SK-N-SH treated with all-trans-retinoic acid at 6 μM for 48 hours (cell line): ENCODE measurements at regions not wholly inside any gene's neighbourhood (a gene's known extent, or its start where the extent isn't known, plus 50 kb on each side); places are given as distances from the start of the nearest gene placed in this dataset.
A peak's percentile ranks its signal among the peaks of the same experiment; 100 is the strongest.

Experiments
- ATAC-seq: fragments of 200-7000 bp; cut with Tn5 transposase; 3 replicates; pipeline ENCODE4 v1.9.1; 2020; ENCODE audit warnings: mild to moderate bottlenecking, moderate library complexity
- ARNTL ChIP-seq: fragments of 450-650 bp; formaldehyde crosslinking; IDR thresholded peaks from 2 replicates; pipeline ENCODE4 v1.5.0; 2020; ENCODE audit warnings: low read depth, mild to moderate bottlenecking, moderate library complexity, borderline replicate concordance
- BACH2 ChIP-seq: fragments of 250-450 bp; sonication (Bioruptor Pico); IDR thresholded peaks from 2 replicates; pipeline ENCODE4 v1.9.0; 2021; ENCODE audit warnings: mild to moderate bottlenecking, borderline replicate concordance
- CREB5 ChIP-seq: fragments of 250-450 bp; sonication (Bioruptor Pico); IDR thresholded peaks from 2 replicates; pipeline ENCODE4 v1.5.1; 2020; ENCODE audit warnings: low read depth, mild to moderate bottlenecking, moderate library complexity
- CSDC2 ChIP-seq: fragments of 250-450 bp; sonication (Bioruptor Pico); IDR thresholded peaks from 2 replicates; pipeline ENCODE4 v1.5.0; 2020; ENCODE audit warnings: mild to moderate bottlenecking, moderate library complexity
- CSRNP3 ChIP-seq: fragments of 250-450 bp; sonication (Bioruptor Pico); IDR thresholded peaks from 2 replicates; pipeline ENCODE4 v1.5.1; 2021; ENCODE audit warnings: mild to moderate bottlenecking, moderate library complexity
- ESRRG ChIP-seq: fragments of 250-450 bp; sonication (Bioruptor Pico); IDR thresholded peaks from 2 replicates; pipeline ENCODE4 v1.6.1; 2021; ENCODE audit warnings: mild to moderate bottlenecking
- GLIS3 ChIP-seq: fragments of 250-450 bp; sonication (Bioruptor Pico); IDR thresholded peaks from 2 replicates; pipeline ENCODE4 v1.5.0; 2020; ENCODE audit warnings: mild to moderate bottlenecking, moderate library complexity
- ISL1 ChIP-seq: fragments of 250-450 bp; sonication (Bioruptor Pico); IDR thresholded peaks from 2 replicates; pipeline ENCODE4 v2.1.2; 2022; ENCODE audit warnings: mild to moderate bottlenecking, moderate library complexity
- OSR1 ChIP-seq: fragments of 250-450 bp; sonication (Bioruptor Pico); IDR thresholded peaks from 2 replicates; pipeline ENCODE4 v1.8.0; 2022; ENCODE audit warnings: moderate library complexity, mild to moderate bottlenecking, inconsistent platforms
- POU6F1 ChIP-seq: fragments of 250-450 bp; sonication (Bioruptor Pico); IDR thresholded peaks from 2 replicates; pipeline ENCODE4 v1.8.0; 2021; ENCODE audit warnings: low read depth, mild to moderate bottlenecking, moderate library complexity, borderline replicate concordance
- PPARA ChIP-seq: fragments of 250-450 bp; sonication (Bioruptor Pico); IDR thresholded peaks from 2 replicates; pipeline ENCODE4 v1.5.0; 2020; ENCODE audit warnings: mild to moderate bottlenecking, borderline replicate concordance
- RARB ChIP-seq: fragments of 250-450 bp; sonication (Bioruptor Pico); IDR thresholded peaks from 2 replicates; pipeline ENCODE4 v1.8.0; 2021; ENCODE audit warnings: mild to moderate bottlenecking, moderate library complexity
- SNAI2 ChIP-seq: fragments of 250-450 bp; sonication (Bioruptor Pico); IDR thresholded peaks from 2 replicates; pipeline ENCODE4 v1.5.0; 2020; ENCODE audit warnings: mild to moderate bottlenecking, moderate library complexity
- TOX ChIP-seq: fragments of 250-450 bp; sonication (Bioruptor Pico); IDR thresholded peaks from 2 replicates; pipeline ENCODE4 v1.8.0; 2021; ENCODE audit warnings: mild to moderate bottlenecking, moderate library complexity, borderline replicate concordance
- ZC3H10 ChIP-seq: fragments of 250-450 bp; sonication (Bioruptor Pico); IDR thresholded peaks from 2 replicates; pipeline ENCODE4 v1.5.1; 2021; ENCODE audit warnings: mild to moderate bottlenecking, moderate library complexity
- ZFP3 ChIP-seq: fragments of 250-450 bp; sonication (Bioruptor Pico); IDR thresholded peaks from 2 replicates; pipeline ENCODE4 v1.5.0; 2020; ENCODE audit warnings: mild to moderate bottlenecking, moderate library complexity
- ZFP30 ChIP-seq: fragments of 450-650 bp; formaldehyde crosslinking; IDR thresholded peaks from 2 replicates; pipeline ENCODE4 v1.5.0; 2022; ENCODE audit warnings: mild to moderate bottlenecking, moderate library complexity
- ZNF565 ChIP-seq: fragments of 450-650 bp; formaldehyde crosslinking; conservative IDR thresholded peaks from 2 replicates; pipeline ENCODE4 v1.5.0; 2020; ENCODE audit warnings: low read depth, mild to moderate bottlenecking, moderate library complexity
- ZNF70 ChIP-seq: fragments of 450-650 bp; formaldehyde crosslinking; IDR thresholded peaks from 2 replicates; pipeline ENCODE4 v1.5.0; 2020; ENCODE audit warnings: mild to moderate bottlenecking, moderate library complexity
- ZNF8 ChIP-seq: fragments of 450-650 bp; formaldehyde crosslinking; IDR thresholded peaks from 2 replicates; pipeline ENCODE4 v1.5.0; 2020; ENCODE audit warnings: mild to moderate bottlenecking, moderate library complexity
- TF ChIP-seq, protein P1 (sequence below): fragments of 250-450 bp; sonication (Bioruptor Pico); IDR thresholded peaks from 2 replicates; pipeline ENCODE4 v1.5.0; 2020; ENCODE audit warnings: mild to moderate bottlenecking, moderate library complexity

- TF ChIP-seq ZFP30 (CRISPR knock-in tag) = no peak
- TF ChIP-seq POU6F1 (CRISPR knock-in tag) = no peak
- TF ChIP-seq GLIS3 = no peak
- no peak for TF ChIP-seq ISL1
- TF ChIP-seq SNAI2 (CRISPR knock-in tag) = no peak
- TF ChIP-seq CSRNP3 (CRISPR knock-in tag) = no peak
- no peak for TF ChIP-seq CREB5 (CRISPR knock-in tag)
- no peak for TF ChIP-seq BACH2 (CRISPR knock-in tag)
- no peak for TF ChIP-seq ESRRG (CRISPR knock-in tag)
- TF ChIP-seq CSDC2 (CRISPR knock-in tag) = no peak
- ATAC-seq = no peak
These were observed 125.1 kb upstream of the ADGRL4 start for GRCh38 chr1:79131626-79132025.

GRCh38 chr1:79129914-79130313 is 123.4 kb upstream of the ADGRL4 start:
- ATAC-seq = no peak
- TF ChIP-seq, protein P1, sequence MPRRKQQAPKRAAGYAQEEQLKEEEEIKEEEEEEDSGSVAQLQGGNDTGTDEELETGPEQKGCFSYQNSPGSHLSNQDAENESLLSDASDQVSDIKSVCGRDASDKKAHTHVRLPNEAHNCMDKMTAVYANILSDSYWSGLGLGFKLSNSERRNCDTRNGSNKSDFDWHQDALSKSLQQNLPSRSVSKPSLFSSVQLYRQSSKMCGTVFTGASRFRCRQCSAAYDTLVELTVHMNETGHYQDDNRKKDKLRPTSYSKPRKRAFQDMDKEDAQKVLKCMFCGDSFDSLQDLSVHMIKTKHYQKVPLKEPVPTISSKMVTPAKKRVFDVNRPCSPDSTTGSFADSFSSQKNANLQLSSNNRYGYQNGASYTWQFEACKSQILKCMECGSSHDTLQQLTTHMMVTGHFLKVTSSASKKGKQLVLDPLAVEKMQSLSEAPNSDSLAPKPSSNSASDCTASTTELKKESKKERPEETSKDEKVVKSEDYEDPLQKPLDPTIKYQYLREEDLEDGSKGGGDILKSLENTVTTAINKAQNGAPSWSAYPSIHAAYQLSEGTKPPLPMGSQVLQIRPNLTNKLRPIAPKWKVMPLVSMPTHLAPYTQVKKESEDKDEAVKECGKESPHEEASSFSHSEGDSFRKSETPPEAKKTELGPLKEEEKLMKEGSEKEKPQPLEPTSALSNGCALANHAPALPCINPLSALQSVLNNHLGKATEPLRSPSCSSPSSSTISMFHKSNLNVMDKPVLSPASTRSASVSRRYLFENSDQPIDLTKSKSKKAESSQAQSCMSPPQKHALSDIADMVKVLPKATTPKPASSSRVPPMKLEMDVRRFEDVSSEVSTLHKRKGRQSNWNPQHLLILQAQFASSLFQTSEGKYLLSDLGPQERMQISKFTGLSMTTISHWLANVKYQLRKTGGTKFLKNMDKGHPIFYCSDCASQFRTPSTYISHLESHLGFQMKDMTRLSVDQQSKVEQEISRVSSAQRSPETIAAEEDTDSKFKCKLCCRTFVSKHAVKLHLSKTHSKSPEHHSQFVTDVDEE (CRISPR knock-in tag) = 0 out of 2 replicates have a peak, but pooled peaks have one; percentile 66
- TF ChIP-seq ZFP30 (CRISPR knock-in tag) (no peak), CREB5 (CRISPR knock-in tag) (no peak), RARB (CRISPR knock-in tag) (no peak), SNAI2 (CRISPR knock-in tag) (no peak), GLIS3 (no peak)
- TF ChIP-seq, all 23 proteins: peak for 1

- peak; percentile 95 for ATAC-seq
- no peak for TF ChIP-seq ARNTL (CRISPR knock-in tag)
- TF ChIP-seq PPARA (CRISPR knock-in tag) = no peak
- TF ChIP-seq CSDC2 (CRISPR knock-in tag) = no peak
- no peak for TF ChIP-seq OSR1 (CRISPR knock-in tag)
- TF ChIP-seq CSRNP3 (CRISPR knock-in tag) = no peak
- TF ChIP-seq TOX (CRISPR knock-in tag) = no peak
- no peak for TF ChIP-seq GLIS3
- TF ChIP-seq ZFP3 (CRISPR knock-in tag) = no peak
- no peak for TF ChIP-seq ESRRG (CRISPR knock-in tag)
- TF ChIP-seq POU6F1 (CRISPR knock-in tag) = no peak
- no peak for TF ChIP-seq CREB5 (CRISPR knock-in tag)
- TF ChIP-seq, protein P1 (CRISPR knock-in tag) = no peak
- TF ChIP-seq RARB (CRISPR knock-in tag) = no peak
- TF ChIP-seq ZNF565 (CRISPR knock-in tag) = no peak
- TF ChIP-seq ZNF8 (CRISPR knock-in tag) = no peak
- TF ChIP-seq BACH2 (CRISPR knock-in tag) = no peak
- no peak for TF ChIP-seq ZC3H10 (CRISPR knock-in tag)
- no peak for TF ChIP-seq ZNF70
These were observed 122.2 kb upstream of the ADGRL4 start for GRCh38 chr1:79128722-79129121.
